ENCODE measurements at regions not wholly inside any gene's neighbourhood (a gene's known extent, or its start where the extent isn't known, plus 50 kb on each side); places are given as distances from the start of the nearest gene placed in this dataset.

- TF ChIP-seq, protein P1, sequence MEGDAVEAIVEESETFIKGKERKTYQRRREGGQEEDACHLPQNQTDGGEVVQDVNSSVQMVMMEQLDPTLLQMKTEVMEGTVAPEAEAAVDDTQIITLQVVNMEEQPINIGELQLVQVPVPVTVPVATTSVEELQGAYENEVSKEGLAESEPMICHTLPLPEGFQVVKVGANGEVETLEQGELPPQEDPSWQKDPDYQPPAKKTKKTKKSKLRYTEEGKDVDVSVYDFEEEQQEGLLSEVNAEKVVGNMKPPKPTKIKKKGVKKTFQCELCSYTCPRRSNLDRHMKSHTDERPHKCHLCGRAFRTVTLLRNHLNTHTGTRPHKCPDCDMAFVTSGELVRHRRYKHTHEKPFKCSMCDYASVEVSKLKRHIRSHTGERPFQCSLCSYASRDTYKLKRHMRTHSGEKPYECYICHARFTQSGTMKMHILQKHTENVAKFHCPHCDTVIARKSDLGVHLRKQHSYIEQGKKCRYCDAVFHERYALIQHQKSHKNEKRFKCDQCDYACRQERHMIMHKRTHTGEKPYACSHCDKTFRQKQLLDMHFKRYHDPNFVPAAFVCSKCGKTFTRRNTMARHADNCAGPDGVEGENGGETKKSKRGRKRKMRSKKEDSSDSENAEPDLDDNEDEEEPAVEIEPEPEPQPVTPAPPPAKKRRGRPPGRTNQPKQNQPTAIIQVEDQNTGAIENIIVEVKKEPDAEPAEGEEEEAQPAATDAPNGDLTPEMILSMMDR (conservative IDR thresholded peaks at IDR 0.05; ENCODE audit: low read depth, low read length) = no peak
- TF ChIP-seq EZH2phosphoT487 (IDR thresholded peaks at IDR 0.05; ENCODE audit: borderline replicate concordance, low read length) = no peak
Observed at GRCh38 chr3:177513815-177514610, 316.7 kb upstream of the TBL1XR1 start.

Data from PC-3 (cell line).